ENCODE measurements at regions not wholly inside any gene's neighbourhood (a gene's known extent, or its start where the extent isn't known, plus 50 kb on each side); places are given as distances from the start of the nearest gene placed in this dataset.

DNA sequence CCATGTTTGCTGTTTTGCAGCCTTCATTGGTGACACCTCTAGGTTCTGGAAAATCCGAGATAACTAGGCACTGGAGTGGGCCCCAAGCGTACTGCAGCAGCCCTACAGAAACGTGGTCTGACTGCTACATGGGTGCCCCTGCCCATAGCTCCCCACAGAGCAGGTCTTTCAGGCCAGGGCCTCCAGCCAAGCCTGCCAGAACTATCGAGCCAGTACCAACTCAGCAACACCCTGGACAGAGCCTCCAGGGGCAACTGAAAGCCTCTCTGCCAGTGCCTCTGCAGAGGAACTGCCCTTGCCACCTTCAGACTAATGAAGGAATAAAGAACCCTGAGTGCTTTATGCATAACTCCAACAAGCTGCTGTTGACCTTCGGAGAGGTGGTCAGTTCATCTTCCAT, 111.1 kb upstream of the PPP3CA start:
- Histone ChIP-seq H3K27ac (ENCODE audit: low read depth, low read length) (no peak overlapping the region), H3F3A (ENCODE audit: control insufficient read depth, insufficient read depth) (no peaks in the 10 kb centered on the region), H3K36me3 (ENCODE audit: control insufficient read depth, low read length) (no peaks in the 10 kb centered on the region), H4K20me1 (ENCODE audit: control insufficient read depth, insufficient read depth, low read depth, low read length) (no peaks in the 10 kb centered on the region), H3K79me2 (ENCODE audit: control insufficient read depth, low read length) (no peaks in the 10 kb centered on the region), H3K9me3 (ENCODE audit: control insufficient read depth, insufficient read depth, low read length) (peaks cover 6% of the 10 kb centered on the region; the same call in 1 of the 2 replicates), H3K4me3 (ENCODE audit: low read length) (no peak overlapping the region), H3K4me1 (ENCODE audit: control insufficient read depth, low read length) (peaks cover 5% of the 10 kb centered on the region), H3K27me3 (ENCODE audit: control insufficient read depth, low read length) (no peaks in the 10 kb centered on the region), H3K9me2 (replicated peaks; ENCODE audit: control insufficient read depth, low read length) (no peaks in the 10 kb centered on the region), H3K4me2 (ENCODE audit: low read length) (no peak overlapping the region)
- TF ChIP-seq EZH2phosphoT487 (IDR thresholded peaks at IDR 0.05; ENCODE audit: borderline replicate concordance, low read length) (no peak), CTCF (IDR thresholded peaks at IDR 0.05; ENCODE audit: low read depth, low read length, poor library complexity, severe bottlenecking) (no peak)

DNA sequence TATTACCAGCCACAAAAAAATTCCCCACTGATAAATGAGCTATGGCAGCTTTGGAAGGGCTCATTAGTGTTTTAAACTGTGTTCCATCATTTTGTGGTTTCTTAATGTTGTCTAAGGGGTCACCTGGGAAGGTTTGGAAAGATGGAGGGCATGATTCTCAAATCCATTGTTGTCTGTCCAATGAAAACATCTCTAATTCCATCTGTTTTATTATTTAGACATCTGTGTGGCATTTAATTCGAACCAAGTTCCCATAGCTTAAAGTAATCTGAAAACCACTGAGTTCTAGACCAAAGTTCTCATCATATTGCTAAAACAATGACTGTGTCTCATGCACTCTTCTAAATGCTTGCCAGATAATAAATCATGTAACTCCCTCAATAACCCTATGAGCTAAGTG, 103.8 kb upstream of the PPP3CA start:
- Histone ChIP-seq H3K9me2 (replicated peaks; ENCODE audit: control insufficient read depth, low read length) (no peaks in the 10 kb centered on the region; the same call in 1 of the 2 replicates), H3K36me3 (ENCODE audit: control insufficient read depth, low read length) (no peaks in the 10 kb centered on the region), H3K4me3 (ENCODE audit: low read length) (no peak overlapping the region), H3K4me1 (ENCODE audit: control insufficient read depth, low read length) (no peaks in the 10 kb centered on the region), H3K4me2 (ENCODE audit: low read length) (no peak overlapping the region), H3K27me3 (ENCODE audit: control insufficient read depth, low read length) (no peaks in the 10 kb centered on the region), H4K20me1 (ENCODE audit: control insufficient read depth, insufficient read depth, low read depth, low read length) (no peaks in the 10 kb centered on the region), H3K27ac (ENCODE audit: low read depth, low read length) (no peak overlapping the region), H3F3A (ENCODE audit: control insufficient read depth, insufficient read depth) (no peaks in the 10 kb centered on the region), H3K79me2 (ENCODE audit: control insufficient read depth, low read length) (no peaks in the 10 kb centered on the region), H3K9me3 (ENCODE audit: control insufficient read depth, insufficient read depth, low read length) (no peaks in the 10 kb centered on the region)
- TF ChIP-seq CTCF (IDR thresholded peaks at IDR 0.05; ENCODE audit: low read depth, low read length, poor library complexity, severe bottlenecking) (no peak), EZH2phosphoT487 (IDR thresholded peaks at IDR 0.05; ENCODE audit: borderline replicate concordance, low read length) (no peak)

- no peak overlapping the region for H3K4me3 ChIP-seq (ENCODE audit: low read length)
- no peak overlapping the region for H3K27ac ChIP-seq (ENCODE audit: low read depth, low read length)
- no peaks in the 10 kb centered on the region for H3K9me3 ChIP-seq (ENCODE audit: control insufficient read depth, insufficient read depth, low read length)
- no peaks in the 10 kb centered on the region for H3F3A ChIP-seq (ENCODE audit: control insufficient read depth, insufficient read depth)
- no peaks in the 10 kb centered on the region for H3K9me2 ChIP-seq (replicated peaks; ENCODE audit: control insufficient read depth, low read length)
- TF ChIP-seq EZH2phosphoT487 (IDR thresholded peaks at IDR 0.05; ENCODE audit: borderline replicate concordance, low read length) (no peak), CTCF (IDR thresholded peaks at IDR 0.05; ENCODE audit: low read depth, low read length, poor library complexity, severe bottlenecking) (no peak)
- H4K20me1 ChIP-seq (ENCODE audit: control insufficient read depth, insufficient read depth, low read depth, low read length): no peaks in the 10 kb centered on the region
- no peaks in the 10 kb centered on the region for H3K4me1 ChIP-seq (ENCODE audit: control insufficient read depth, low read length)
- H3K36me3 ChIP-seq (ENCODE audit: control insufficient read depth, low read length): no peaks in the 10 kb centered on the region
- H3K4me2 ChIP-seq (ENCODE audit: low read length): no peak overlapping the region
- no peaks in the 10 kb centered on the region for H3K79me2 ChIP-seq (ENCODE audit: control insufficient read depth, low read length)
- no peaks in the 10 kb centered on the region for H3K27me3 ChIP-seq (ENCODE audit: control insufficient read depth, low read length)
Measured at GRCh38 chr4:101441446-101441845, 94.1 kb upstream of the PPP3CA start.

DNA sequence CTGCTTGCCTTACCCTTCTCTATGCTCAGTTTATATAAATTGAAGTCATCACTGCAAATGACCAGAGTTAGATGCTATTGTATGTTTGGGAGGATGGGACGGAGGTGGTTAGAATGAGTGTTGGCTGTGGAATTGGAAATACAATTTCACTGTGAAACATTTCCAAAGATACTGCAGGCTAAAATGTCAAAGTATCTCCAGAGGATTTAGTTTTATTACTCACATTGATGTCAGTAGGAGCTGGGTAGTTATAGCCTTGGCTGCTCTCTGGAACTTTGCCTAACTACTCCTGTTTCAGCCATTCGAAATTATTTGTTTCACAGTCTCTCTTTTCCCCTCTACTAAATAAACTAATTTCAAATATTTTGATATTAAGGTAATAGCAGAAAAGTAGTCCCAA, 92.6 kb upstream of the PPP3CA start:
- Histone ChIP-seq H3F3A (ENCODE audit: control insufficient read depth, insufficient read depth) (no peaks in the 10 kb centered on the region), H3K4me2 (ENCODE audit: low read length) (no peak overlapping the region), H3K27ac (ENCODE audit: low read depth, low read length) (no peak overlapping the region), H3K36me3 (ENCODE audit: control insufficient read depth, low read length) (no peaks in the 10 kb centered on the region), H3K9me2 (replicated peaks; ENCODE audit: control insufficient read depth, low read length) (no peaks in the 10 kb centered on the region), H3K4me3 (ENCODE audit: low read length) (no peak overlapping the region), H3K4me1 (ENCODE audit: control insufficient read depth, low read length) (no peaks in the 10 kb centered on the region), H3K27me3 (ENCODE audit: control insufficient read depth, low read length) (no peaks in the 10 kb centered on the region), H4K20me1 (ENCODE audit: control insufficient read depth, insufficient read depth, low read depth, low read length) (no peaks in the 10 kb centered on the region), H3K9me3 (ENCODE audit: control insufficient read depth, insufficient read depth, low read length) (no peaks in the 10 kb centered on the region), H3K79me2 (ENCODE audit: control insufficient read depth, low read length) (no peaks in the 10 kb centered on the region)
- TF ChIP-seq CTCF (IDR thresholded peaks at IDR 0.05; ENCODE audit: low read depth, low read length, poor library complexity, severe bottlenecking) (no peak), EZH2phosphoT487 (IDR thresholded peaks at IDR 0.05; ENCODE audit: borderline replicate concordance, low read length) (no peak)
